ENCODE measurements at regions not wholly inside any gene's neighbourhood (a gene's known extent, or its start where the extent isn't known, plus 50 kb on each side); places are given as distances from the start of the nearest gene placed in this dataset.

DNA sequence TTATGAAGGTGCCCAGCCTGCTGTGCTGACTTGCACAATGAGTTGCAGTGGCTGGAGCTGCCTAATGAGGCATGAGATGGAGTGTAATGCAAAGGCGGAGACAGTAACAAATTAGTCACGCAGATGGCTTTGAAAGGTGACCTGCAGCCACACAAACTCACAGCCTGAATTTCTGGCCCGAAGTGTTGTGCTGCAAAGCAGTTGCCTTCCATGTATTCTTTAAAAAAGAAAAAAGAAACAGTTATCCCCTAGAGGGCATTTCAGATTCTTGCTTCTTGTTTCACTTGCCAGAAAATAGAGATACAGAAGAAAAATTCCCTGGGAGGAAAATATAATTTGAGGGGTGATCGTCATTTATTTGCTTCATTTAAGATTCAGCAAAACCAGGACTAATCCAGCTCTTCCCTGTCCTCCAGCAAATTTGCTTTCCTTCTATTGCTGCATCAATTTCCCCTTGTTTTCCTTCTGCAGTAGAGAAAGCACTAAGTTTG lies 239.9 kb downstream of the ADRA2A start:
- peak overlapping the region; percentile 22; the same call in 1 of the 2 replicates for H2AFZ ChIP-seq (ENCODE audit: low read length)
- H3K4me1 ChIP-seq (replicated peaks in 1 of 4; ENCODE audit: control insufficient read depth in 3 of 4, insufficient read depth in 4 of 4, low read length in 3 of 4): no peaks in the 10 kb centered on the region
- WGBS, 2 experiments (ENCODE audit: extremely low coverage in 1 of 2, insufficient coverage in 1 of 2, insufficient read length in 1 of 2, insufficient replicate concordance in 2 of 2, low coverage in 1 of 2, low lambda C conversion rate in 2 of 2, missing lambda C conversion rate in 1 of 2): 98% methylated on average over 4 of the region's 4 CpGs; no CpG with 5 or more reads in 1 of the 2 experiments
- H3K4me3 ChIP-seq (ENCODE audit: extremely low read depth in 1 of 4, insufficient read depth in 2 of 4, low read depth in 3 of 4, low read length in 4 of 4): no peak overlapping the region
- H2AK5ac ChIP-seq (ENCODE audit: low read depth, low read length): no peak overlapping the region
- no peaks in the 10 kb centered on the region for H3K27me3 ChIP-seq (replicated peaks in 1 of 4; ENCODE audit: control insufficient read depth in 3 of 4, extremely low read depth in 1 of 4, insufficient read depth in 3 of 4, low read length in 3 of 4)
- H3K18ac ChIP-seq (ENCODE audit: extremely low read depth, low read length): no peak overlapping the region
- no peaks in the 10 kb centered on the region for H3K23me2 ChIP-seq (ENCODE audit: low read depth, low read length)
- no peaks in the 10 kb centered on the region for H3K36me3 ChIP-seq (ENCODE audit: control insufficient read depth in 2 of 4, insufficient read depth in 4 of 4, low read length in 3 of 4)
- no peaks in the 10 kb centered on the region; a peak in 1 of 4 replicates for H3K9me3 ChIP-seq (ENCODE audit: insufficient read depth in 2 of 2, low read depth in 1 of 2, low read length in 1 of 2)
- H2BK120ac ChIP-seq (replicated peaks; ENCODE audit: low read depth, low read length): no peak overlapping the region
- CTCF ChIA-PET (ENCODE audit: partially characterized antibody): interaction anchor here (0.9 to 1.5 kb wide), 3 partner anchors 15 to 333 kb away, joined by 3 to 4 read pairs (median 4); partner anchors contain the start of gene ADRA2A
- H2BK12ac ChIP-seq (ENCODE audit: low read depth, low read length): no peak overlapping the region
- H3K4me2 ChIP-seq (ENCODE audit: insufficient read depth in 1 of 2, low read depth in 2 of 2, low read length in 2 of 2): no peak overlapping the region
- H3K23ac ChIP-seq (ENCODE audit: insufficient read length): no peak overlapping the region
- no peak overlapping the region for H3K9ac ChIP-seq (replicated peaks in 1 of 4; ENCODE audit: extremely low read depth in 1 of 4, low read depth in 3 of 4, low read length in 3 of 4)
- no peak overlapping the region for H3K56ac ChIP-seq (replicated peaks; ENCODE audit: insufficient read length, low read depth, low read length)
- POLR2A ChIA-PET (ENCODE audit: partially characterized antibody): interaction anchor here (0.7 kb wide), 1 partner anchor 12 kb away, joined by 3 read pairs; no protein-coding TSS in a partner anchor
- no peak overlapping the region for H4K5ac ChIP-seq (ENCODE audit: insufficient read length, low read depth, low read length)
- H3K4ac ChIP-seq (replicated peaks; ENCODE audit: insufficient read length, low read depth, low read length): no peak overlapping the region
- no peak for FAIRE-seq
- no peak overlapping the region for H4K91ac ChIP-seq (replicated peaks; ENCODE audit: insufficient read length, low read length)
- H2BK5ac ChIP-seq (ENCODE audit: low read depth, low read length): no peak overlapping the region
- no peaks in the 10 kb centered on the region for H3K79me2 ChIP-seq (ENCODE audit: control insufficient read depth in 1 of 2, insufficient read depth in 2 of 2, low read length in 2 of 2)
- no peak overlapping the region for H3K14ac ChIP-seq (ENCODE audit: insufficient read length)
- no peak overlapping the region for H4K8ac ChIP-seq (ENCODE audit: extremely low read depth, insufficient read depth, low read length)
- H2BK15ac ChIP-seq (ENCODE audit: low read length): no peak overlapping the region
- H3K79me1 ChIP-seq (ENCODE audit: low read depth, low read length): no peaks in the 10 kb centered on the region
- H3K27ac ChIP-seq (ENCODE audit: low read depth, low read length): no peak overlapping the region
- no peaks in the 10 kb centered on the region for H4K20me1 ChIP-seq (replicated peaks in 1 of 2; ENCODE audit: control insufficient read depth in 1 of 2, insufficient read depth in 2 of 2, low read length in 2 of 2)
- no peak for DNase-seq (ENCODE audit: low read depth in 1 of 2, low spot score in 2 of 2)
- H2BK20ac ChIP-seq (ENCODE audit: low read length): 0 out of 2 replicates have a peak overlapping the region, but pooled peaks have one; percentile 54
- TF ChIP-seq, protein P1, sequence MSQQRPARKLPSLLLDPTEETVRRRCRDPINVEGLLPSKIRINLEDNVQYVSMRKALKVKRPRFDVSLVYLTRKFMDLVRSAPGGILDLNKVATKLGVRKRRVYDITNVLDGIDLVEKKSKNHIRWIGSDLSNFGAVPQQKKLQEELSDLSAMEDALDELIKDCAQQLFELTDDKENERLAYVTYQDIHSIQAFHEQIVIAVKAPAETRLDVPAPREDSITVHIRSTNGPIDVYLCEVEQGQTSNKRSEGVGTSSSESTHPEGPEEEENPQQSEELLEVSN (IDR thresholded peaks at IDR 0.05): no peak
- TF ChIP-seq RAD21 (IDR thresholded peaks at IDR 0.05 in 1 of 2, conservative IDR thresholded peaks at IDR 0.05 in 1 of 2; ENCODE audit: low read depth in 2 of 2, low read length in 2 of 2): no peak
- TF ChIP-seq RFX5 (IDR thresholded peaks at IDR 0.05; ENCODE audit: borderline replicate concordance, low read depth, low read length): no peak
- TF ChIP-seq NANOG (IDR thresholded peaks at IDR 0.05; ENCODE audit: insufficient read depth, low read depth, low read length, poor library complexity, severe bottlenecking): no peak
- no peak for TF ChIP-seq SP4 (IDR thresholded peaks at IDR 0.05; ENCODE audit: low read length)
- TF ChIP-seq, protein P2, sequence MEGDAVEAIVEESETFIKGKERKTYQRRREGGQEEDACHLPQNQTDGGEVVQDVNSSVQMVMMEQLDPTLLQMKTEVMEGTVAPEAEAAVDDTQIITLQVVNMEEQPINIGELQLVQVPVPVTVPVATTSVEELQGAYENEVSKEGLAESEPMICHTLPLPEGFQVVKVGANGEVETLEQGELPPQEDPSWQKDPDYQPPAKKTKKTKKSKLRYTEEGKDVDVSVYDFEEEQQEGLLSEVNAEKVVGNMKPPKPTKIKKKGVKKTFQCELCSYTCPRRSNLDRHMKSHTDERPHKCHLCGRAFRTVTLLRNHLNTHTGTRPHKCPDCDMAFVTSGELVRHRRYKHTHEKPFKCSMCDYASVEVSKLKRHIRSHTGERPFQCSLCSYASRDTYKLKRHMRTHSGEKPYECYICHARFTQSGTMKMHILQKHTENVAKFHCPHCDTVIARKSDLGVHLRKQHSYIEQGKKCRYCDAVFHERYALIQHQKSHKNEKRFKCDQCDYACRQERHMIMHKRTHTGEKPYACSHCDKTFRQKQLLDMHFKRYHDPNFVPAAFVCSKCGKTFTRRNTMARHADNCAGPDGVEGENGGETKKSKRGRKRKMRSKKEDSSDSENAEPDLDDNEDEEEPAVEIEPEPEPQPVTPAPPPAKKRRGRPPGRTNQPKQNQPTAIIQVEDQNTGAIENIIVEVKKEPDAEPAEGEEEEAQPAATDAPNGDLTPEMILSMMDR (IDR thresholded peaks at IDR 0.05; ENCODE audit: control extremely low read depth in 1 of 3, insufficient read depth in 1 of 3, low read depth in 1 of 3, low read length in 3 of 3): no peak
- TF ChIP-seq SP1 (IDR thresholded peaks at IDR 0.05; ENCODE audit: low read depth, low read length): no peak
- TF ChIP-seq EGR1 (IDR thresholded peaks at IDR 0.05; ENCODE audit: borderline replicate concordance, low read depth, low read length): no peak
- no peak for TF ChIP-seq CBX8 (IDR thresholded peaks at IDR 0.05; ENCODE audit: borderline replicate concordance, low read depth, low read length)
- TF ChIP-seq ZNF274 (IDR thresholded peaks at IDR 0.05; ENCODE audit: borderline replicate concordance, extremely low read depth, low read length): no peak

Data from H1 (cell line).